CD14-positive monocyte (primary cell): ENCODE measurements at regions not wholly inside any gene's neighbourhood (a gene's known extent, or its start where the extent isn't known, plus 50 kb on each side); places are given as distances from the start of the nearest gene placed in this dataset.

ENCODE experiments used
- DNase-seq, 3 donors: peaks; one replicate each; pipeline ENCODE4 v3.0.0-alpha.2; 2011 to 2022
- H2AFZ ChIP-seq: 2 replicates; pipeline ENCODE4 v1.6.0; 2012; ENCODE audit warnings: mild to moderate bottlenecking, low read depth, low read length, inconsistent platforms; ENCODE audit not compliant: insufficient read depth, poor library complexity, severe bottlenecking
- H3K27ac ChIP-seq, 2 donors: 1 replicate in 1 of 2; 2 replicates in 1 of 2; pipeline ENCODE4 v1.5.1; 2012 to 2013; ENCODE audit warnings: low read length in 2 of 2, control low read depth in 1 of 2, inconsistent platforms in 1 of 2, low read depth in 1 of 2, mild to moderate bottlenecking in 1 of 2
- H3K27me3 ChIP-seq, 2 donors: one replicate each; pipeline versions ENCODE4 v1.6.0 to v1.6.1; 2011 to 2013; ENCODE audit warnings: low read length in 2 of 2; ENCODE audit not compliant: control insufficient read depth in 2 of 2, insufficient read depth in 2 of 2
- H3K36me3 ChIP-seq, 2 donors: replicated peaks in 1 of 2; 1 replicate in 1 of 2; 2 replicates in 1 of 2; pipeline versions ENCODE4 v1.5.1 to v1.6.1; 2012 to 2013; ENCODE audit warnings: low read length in 2 of 2, control low read depth in 1 of 2, inconsistent platforms in 1 of 2, mild to moderate bottlenecking in 1 of 2; ENCODE audit not compliant: insufficient read depth in 2 of 2, control insufficient read depth in 1 of 2
- H3K4me1 ChIP-seq, 2 donors: 1 replicate in 1 of 2; 2 replicates in 1 of 2; pipeline versions ENCODE4 v1.5.1 to v1.6.1; 2012 to 2013; ENCODE audit warnings: low read length in 2 of 2, control low read depth in 1 of 2, inconsistent platforms in 1 of 2, mild to moderate bottlenecking in 1 of 2, moderate library complexity in 1 of 2; ENCODE audit not compliant: insufficient read depth in 2 of 2, control insufficient read depth in 1 of 2
- H3K4me2 ChIP-seq: replicated peaks from 2 replicates; pipeline ENCODE3; 2012; ENCODE audit warnings: low read length, moderate library complexity, mild to moderate bottlenecking; ENCODE audit not compliant: poor library complexity, severe bottlenecking; ENCODE audit errors: extremely low read depth
- H3K4me3 ChIP-seq, 3 experiments: fragments of 200-600 bp in 1 of 3; sonication (generic) in 1 of 3; replicated peaks in 1 of 3; 1 replicate in 2 of 3; 2 replicates in 1 of 3; pipeline ENCODE4 v1.5.1; 2011 to 2013; ENCODE audit warnings: low read length in 3 of 3, mild to moderate bottlenecking in 3 of 3, control low read depth in 2 of 3, low read depth in 2 of 3, inconsistent platforms in 1 of 3, moderate library complexity in 1 of 3
- H3K79me2 ChIP-seq: 2 replicates; pipeline ENCODE4 v1.6.0; 2012; ENCODE audit warnings: mild to moderate bottlenecking, control low read depth, inconsistent platforms, low read length, moderate library complexity; ENCODE audit not compliant: insufficient read depth
- H3K9ac ChIP-seq: 2 replicates; pipeline ENCODE4 v1.6.0; 2017; ENCODE audit warnings: low read length, mild to moderate bottlenecking; ENCODE audit not compliant: insufficient read depth, poor library complexity, severe bottlenecking
- H3K9me3 ChIP-seq, 2 donors: replicated peaks in 1 of 2; 1 replicate in 1 of 2; 2 replicates in 1 of 2; pipeline versions ENCODE4 v1.5.1 to v1.6.1; 2012 to 2013; ENCODE audit warnings: low read length in 2 of 2, control low read depth in 1 of 2; ENCODE audit not compliant: control insufficient read depth in 1 of 2, insufficient read depth in 1 of 2
- H4K20me1 ChIP-seq: 2 replicates; pipeline ENCODE4 v1.6.0; 2012; ENCODE audit warnings: mild to moderate bottlenecking, low read length, control low read depth, moderate library complexity; ENCODE audit not compliant: insufficient read depth
- H3K27ac Mint-ChIP-seq, 7 donors: one replicate each; pipeline ENCODE4 v1.8.0; 2020; ENCODE audit warnings: mild to moderate bottlenecking in 7 of 7, mixed read lengths in 7 of 7, moderate library complexity in 6 of 7, inconsistent platforms in 2 of 7
- H3K27me3 Mint-ChIP-seq, 3 donors: one replicate each; pipeline ENCODE4 v1.8.0; 2021 to 2022; ENCODE audit warnings: low read depth in 3 of 3, mild to moderate bottlenecking in 3 of 3, mixed read lengths in 3 of 3, moderate library complexity in 3 of 3, inconsistent platforms in 1 of 3
- H3K36me3 Mint-ChIP-seq, 2 donors: one replicate each; pipeline ENCODE4 v1.8.0; 2020; ENCODE audit warnings: mixed read lengths in 2 of 2, inconsistent platforms in 1 of 2, mild to moderate bottlenecking in 1 of 2
- H3K4me1 Mint-ChIP-seq: one replicate; pipeline ENCODE4 v1.8.0; 2020; ENCODE audit warnings: mild to moderate bottlenecking, mixed read lengths
- H3K4me3 Mint-ChIP-seq, 2 donors: one replicate each; pipeline ENCODE4 v1.8.0; 2020; ENCODE audit warnings: mild to moderate bottlenecking in 2 of 2, mixed read lengths in 2 of 2, moderate library complexity in 1 of 2
- H3K9me3 Mint-ChIP-seq, 7 donors: one replicate each; pipeline ENCODE4 v1.8.0; 2020 to 2022; ENCODE audit warnings: mixed read lengths in 7 of 7, mild to moderate bottlenecking in 6 of 7, moderate library complexity in 6 of 7, inconsistent platforms in 2 of 7
- CTCF ChIP-seq: fragments of 200-600 bp; IDR thresholded peaks from one replicate; pipeline ENCODE4 v1.8.0; 2022; ENCODE audit warnings: antibody characterized with exemption, mild to moderate bottlenecking
- whole genome bisulfite sequencing: methylation state at CpG from one replicate; pipeline ENCODE4 v1.1.5; 2013; ENCODE audit warnings: missing lambda C conversion rate; ENCODE audit not compliant: insufficient coverage; 5-methylcytosine and 5-hydroxymethylcytosine counted together
- intact Hi-C, 2 donors: fragments of 100-400 bp; cut with micrococcal nuclease; formaldehyde crosslinking; loops; one replicate each; pipeline versions ENCODE4 v1.15.0 to v1.15.1; 2023

- 100% methylated on average over 2 of the region's 4 CpGs for WGBS
- no peaks in the 10 kb centered on the region for H3K36me3 Mint-ChIP-seq
- no peaks in the 10 kb centered on the region for H3K27me3 ChIP-seq
- H2AFZ ChIP-seq: no peak overlapping the region
- TF ChIP-seq CTCF: no peak
- H3K27ac ChIP-seq: no peak overlapping the region
- no peak for DNase-seq
- H3K9me3 ChIP-seq: no peaks in the 10 kb centered on the region
- H3K4me3 ChIP-seq: no peak overlapping the region
- H3K27me3 Mint-ChIP-seq: peaks cover 0 to 2% (median 0%) of the 10 kb centered on the region in 3 donors
- no peaks in the 10 kb centered on the region for H3K4me1 Mint-ChIP-seq
- no peak overlapping the region for H3K4me2 ChIP-seq
- no peaks in the 10 kb centered on the region for H3K4me1 ChIP-seq
- H3K4me3 Mint-ChIP-seq: no peak overlapping the region
- peaks cover 0 to 3% (median 0%) of the 10 kb centered on the region in 7 donors for H3K9me3 Mint-ChIP-seq
- intact Hi-C loops: no loop called here
- no peak overlapping the region for H3K9ac ChIP-seq
- no peaks in the 10 kb centered on the region for H3K79me2 ChIP-seq
- no peaks in the 10 kb centered on the region for H4K20me1 ChIP-seq
- no peaks in the 10 kb centered on the region for H3K36me3 ChIP-seq
- H3K27ac Mint-ChIP-seq: no peak overlapping the region
Measured at GRCh38 chr20:53816872-53817398, 223.3 kb upstream of the ZNF217 start.

GRCh38 chr20:53815509-53815908, 221.9 kb upstream of the ZNF217 start:
- Histone ChIP-seq H3K27ac (no peak overlapping the region), H3K4me2 (no peak overlapping the region), H2AFZ (no peak overlapping the region), H3K79me2 (no peaks in the 10 kb centered on the region), H3K4me3 (no peak overlapping the region), H3K9ac (no peak overlapping the region), H3K36me3 (no peaks in the 10 kb centered on the region), H4K20me1 (no peaks in the 10 kb centered on the region), H3K4me1 (no peaks in the 10 kb centered on the region), H3K27me3 (no peaks in the 10 kb centered on the region), H3K9me3 (no peaks in the 10 kb centered on the region)
- H3K36me3 Mint-ChIP-seq: no peaks in the 10 kb centered on the region
- H3K4me3 Mint-ChIP-seq: no peak overlapping the region
- intact Hi-C loops: no loop called here
- TF ChIP-seq CTCF: no peak
- DNase-seq: no peak
- H3K4me1 Mint-ChIP-seq: no peaks in the 10 kb centered on the region
- no peak overlapping the region for H3K27ac Mint-ChIP-seq
- peaks cover 0 to 3% (median 0%) of the 10 kb centered on the region in 7 donors for H3K9me3 Mint-ChIP-seq
- H3K27me3 Mint-ChIP-seq: peaks cover 0 to 4% (median 0%) of the 10 kb centered on the region in 3 donors
